ENCODE measurements at regions not wholly inside any gene's neighbourhood (a gene's known extent, or its start where the extent isn't known, plus 50 kb on each side); places are given as distances from the start of the nearest gene placed in this dataset.

GRCh38 chr5:158096835-158097234, 237.9 kb upstream of the CLINT1 start:
- TF ChIP-seq EZH2 (IDR thresholded peaks at IDR 0.05; ENCODE audit: insufficient read depth, poor library complexity, severe bottlenecking) (no peak), EZH2phosphoT487 (IDR thresholded peaks at IDR 0.05; ENCODE audit: insufficient read depth, low read depth) (no peak)

Measured in GM23248 (cell line).